Lower lobe of right lung (tissue), 2 donors: ENCODE measurements at regions not wholly inside any gene's neighbourhood (a gene's known extent, or its start where the extent isn't known, plus 50 kb on each side); places are given as distances from the start of the nearest gene placed in this dataset.
"Not testable (repeated sequence)": the region's sequence is repeated elsewhere in the genome, so short reads cannot be mapped to it uniquely, and the experiment has no call there.

Experiments used
- ATAC-seq, 2 donors: fragments of 200-7000 bp; cut with Tn5 transposase; one replicate each; pipeline ENCODE4 v1.9.1; 2020 to 2022; ENCODE audit warnings: mild to moderate bottlenecking in 2 of 2, moderate library complexity in 2 of 2
- DNase-seq: peaks from one replicate; pipeline ENCODE4 v3.0.0-alpha.2; 2020
- H3K27ac ChIP-seq: fragments of 200-600 bp; one replicate; pipeline ENCODE4 v1.8.0; 2022
- H3K27me3 ChIP-seq: fragments of 200-600 bp; one replicate; pipeline ENCODE4 v1.8.0; 2022; ENCODE audit warnings: low read depth
- H3K36me3 ChIP-seq: fragments of 200-600 bp; one replicate; pipeline ENCODE4 v1.8.0; 2022; ENCODE audit warnings: mild to moderate bottlenecking
- H3K4me1 ChIP-seq: fragments of 200-600 bp; one replicate; pipeline ENCODE4 v1.8.0; 2022
- H3K4me3 ChIP-seq: fragments of 200-600 bp; one replicate; pipeline ENCODE4 v1.8.0; 2022; ENCODE audit warnings: mild to moderate bottlenecking
- H3K9me3 ChIP-seq: fragments of 200-600 bp; one replicate; pipeline ENCODE4 v1.8.0; 2022
- CTCF ChIP-seq: fragments of 200-600 bp; IDR thresholded peaks from one replicate; pipeline ENCODE4 v1.8.0; 2022; ENCODE audit warnings: antibody characterized with exemption, mild to moderate bottlenecking
- intact Hi-C: fragments of 100-400 bp; cut with DNase I; formaldehyde crosslinking; loops from one replicate; pipeline ENCODE4 v1.11.0; 2022
- donor health status: DM: no; HTN: yes; CAD: no; lungs with severe emphysema.

GRCh38 chr10:28087661-28088351, 88.9 kb upstream of the ODAD2 start:
- H3K4me1 ChIP-seq = no peaks in the 10 kb centered on the region
- peaks cover 5% of the 10 kb centered on the region for H3K36me3 ChIP-seq
- ATAC-seq (no peak), DNase-seq (no peak)
- no peaks in the 10 kb centered on the region for H3K9me3 ChIP-seq
- intact Hi-C loops = no loop called here
- no peak overlapping the region for H3K27ac ChIP-seq
- H3K27me3 ChIP-seq = no peaks in the 10 kb centered on the region
- no peak for TF ChIP-seq CTCF
- H3K4me3 ChIP-seq = no peak overlapping the region

- H3K36me3 ChIP-seq, DNase-seq, H3K4me3 ChIP-seq, H3K4me1 ChIP-seq, intact Hi-C loops, ATAC-seq, H3K27me3 ChIP-seq, H3K9me3 ChIP-seq, H3K27ac ChIP-seq: not testable (repeated sequence)
Observed at GRCh38 chr10:28085760-28086159, 86.9 kb upstream of the ODAD2 start.

GRCh38 chr10:28082885-28083284, 84.0 kb upstream of the ODAD2 start:
- H3K4me1 ChIP-seq = no peaks in the 10 kb centered on the region
- H3K27me3 ChIP-seq = no peaks in the 10 kb centered on the region
- peaks cover 5% of the 10 kb centered on the region for H3K36me3 ChIP-seq
- TF ChIP-seq CTCF = no peak
- no peak for DNase-seq
- H3K4me3 ChIP-seq = no peak overlapping the region
- intact Hi-C loops = no loop called here
- no peak overlapping the region for H3K27ac ChIP-seq
- no peak for ATAC-seq
- H3K9me3 ChIP-seq = no peaks in the 10 kb centered on the region

GRCh38 chr10:28082316-28082715, 83.4 kb upstream of the ODAD2 start:
- Histone ChIP-seq H3K36me3 (peaks cover 5% of the 10 kb centered on the region), H3K4me3 (no peak overlapping the region), H3K4me1 (no peaks in the 10 kb centered on the region), H3K27me3 (no peaks in the 10 kb centered on the region), H3K27ac (no peak overlapping the region), H3K9me3 (no peaks in the 10 kb centered on the region)
- no peak for TF ChIP-seq CTCF
- intact Hi-C loops = no loop called here
- DNase-seq (no peak), ATAC-seq (no peak)

GRCh38 chr10:28077889-28078288, 79.0 kb upstream of the ODAD2 start:
- Histone ChIP-seq H3K9me3 (no peaks in the 10 kb centered on the region), H3K27ac (no peak overlapping the region), H3K4me1 (no peaks in the 10 kb centered on the region), H3K27me3 (no peaks in the 10 kb centered on the region), H3K36me3 (no peaks in the 10 kb centered on the region), H3K4me3 (no peak overlapping the region)
- no peak for TF ChIP-seq CTCF
- ATAC-seq = no peak
- no peak for DNase-seq
- intact Hi-C loops = no loop called here

GRCh38 chr10:28075424-28075823, 76.5 kb upstream of the ODAD2 start:
- H3K4me3 ChIP-seq = no peak overlapping the region
- no peaks in the 10 kb centered on the region for H3K9me3 ChIP-seq
- ATAC-seq (no peak), DNase-seq (no peak)
- H3K27me3 ChIP-seq = no peaks in the 10 kb centered on the region
- H3K36me3 ChIP-seq = no peaks in the 10 kb centered on the region
- no peaks in the 10 kb centered on the region for H3K4me1 ChIP-seq
- intact Hi-C loops = no loop called here
- no peak overlapping the region for H3K27ac ChIP-seq
- TF ChIP-seq CTCF = no peak
